NCI-H524 treated with DMSO at 0.1 percent for 48 hours (cell line): ENCODE measurements at regions not wholly inside any gene's neighbourhood (a gene's known extent, or its start where the extent isn't known, plus 50 kb on each side); places are given as distances from the start of the nearest gene placed in this dataset.
"Not testable (repeated sequence)": the region's sequence is repeated elsewhere in the genome, so short reads cannot be mapped to it uniquely, and the experiment has no call there.

ENCODE experiments used
- DNase-seq: peaks from one replicate; lab custom pipeline; 2025; lab: John Stamatoyannopoulos, UW

GRCh38 chr3:137438561-137438960, 325.6 kb upstream of the SOX14 start:
- no peak for DNase-seq

GRCh38 chr3:137460944-137461343, 303.2 kb upstream of the SOX14 start:
- DNase-seq: no peak

GRCh38 chr3:137463131-137463530, 301.0 kb upstream of the SOX14 start:
- no peak for DNase-seq

- no peak for DNase-seq
These were observed 299.8 kb upstream of the SOX14 start for GRCh38 chr3:137464341-137464740.

GRCh38 chr3:137468446-137468845, 295.7 kb upstream of the SOX14 start:
- DNase-seq: no peak

- DNase-seq: no peak
These were observed 294.9 kb upstream of the SOX14 start for GRCh38 chr3:137469263-137469662.

- DNase-seq: no peak
These were observed 293.0 kb upstream of the SOX14 start for GRCh38 chr3:137471130-137471529.

- no peak for DNase-seq
These were observed 292.4 kb upstream of the SOX14 start for GRCh38 chr3:137471558-137472204.

GRCh38 chr3:137477614-137478013, 286.5 kb upstream of the SOX14 start:
- DNase-seq: no peak

- DNase-seq: peak; percentile 76
These were observed 254.6 kb upstream of the SOX14 start for GRCh38 chr3:137509354-137510045.

- no peak for DNase-seq
These were observed 252.5 kb upstream of the SOX14 start for GRCh38 chr3:137511655-137512054.

GRCh38 chr3:137514853-137515252, 249.3 kb upstream of the SOX14 start:
- DNase-seq: no peak

GRCh38 chr3:137519602-137520001, 244.5 kb upstream of the SOX14 start:
- no peak for DNase-seq

- DNase-seq: no peak
These were observed 239.4 kb upstream of the SOX14 start for GRCh38 chr3:137524751-137525150.

GRCh38 chr3:137525471-137525870, 238.6 kb upstream of the SOX14 start:
- DNase-seq: no peak

- DNase-seq: no peak
These were observed 222.1 kb upstream of the SOX14 start for GRCh38 chr3:137542049-137542448.

GRCh38 chr3:137554242-137554641, 209.9 kb upstream of the SOX14 start:
- no peak for DNase-seq

GRCh38 chr3:137568880-137569279, 195.2 kb upstream of the SOX14 start:
- DNase-seq: no peak

- no peak for DNase-seq
These were observed 191.2 kb upstream of the SOX14 start for GRCh38 chr3:137572931-137573330.

GRCh38 chr3:137582484-137582883, 181.6 kb upstream of the SOX14 start:
- peak; percentile 38 for DNase-seq

- no peak for DNase-seq
These were observed 180.9 kb upstream of the SOX14 start for GRCh38 chr3:137583256-137583655.

- no peak for DNase-seq
These were observed 175.2 kb upstream of the SOX14 start for GRCh38 chr3:137588871-137589270.

- DNase-seq: not testable (repeated sequence)
These were observed 168.7 kb upstream of the SOX14 start for GRCh38 chr3:137595415-137595814.

GRCh38 chr3:137610723-137611122, 153.4 kb upstream of the SOX14 start:
- DNase-seq: no peak
